GM19035 (cell line): ENCODE measurements at regions not wholly inside any gene's neighbourhood (a gene's known extent, or its start where the extent isn't known, plus 50 kb on each side); places are given as distances from the start of the nearest gene placed in this dataset.

Experiments used
- ATAC-seq: cut with Tn5 transposase; IDR thresholded peaks from one replicate; pipeline ENCODE4 v1.9.1; 2021; ENCODE audit not compliant: unreplicated experiment

GRCh38 chr6:19976411-19977129 is 139.4 kb downstream of the ID4 start:
- ATAC-seq: no peak

GRCh38 chr6:19979059-19979458 is 141.9 kb downstream of the ID4 start:
- ATAC-seq: no peak

- no peak for ATAC-seq
These were observed 142.8 kb downstream of the ID4 start for GRCh38 chr6:19979986-19980385.

- no peak for ATAC-seq
These were observed 146.2 kb downstream of the ID4 start for GRCh38 chr6:19983374-19983773.

GRCh38 chr6:19986691-19987438 is 149.7 kb downstream of the ID4 start:
- no peak for ATAC-seq

GRCh38 chr6:19988555-19988954 is 151.4 kb downstream of the ID4 start:
- ATAC-seq: no peak

GRCh38 chr6:19991176-19991575 is 154.0 kb downstream of the ID4 start:
- no peak for ATAC-seq

GRCh38 chr6:19994909-19995308 is 157.7 kb downstream of the ID4 start:
- ATAC-seq: no peak

- no peak for ATAC-seq
These were observed 158.5 kb downstream of the ID4 start for GRCh38 chr6:19995575-19996257.

- no peak for ATAC-seq
These were observed 159.9 kb downstream of the ID4 start for GRCh38 chr6:19997104-19997503.

GRCh38 chr6:19998541-19998940 is 161.4 kb downstream of the ID4 start:
- ATAC-seq: no peak

- no peak for ATAC-seq
These were observed 162.4 kb downstream of the ID4 start for GRCh38 chr6:19999319-20000191.

GRCh38 chr6:20001286-20001685 is 164.1 kb downstream of the ID4 start:
- ATAC-seq: no peak

GRCh38 chr6:20006037-20006436 is 168.9 kb downstream of the ID4 start:
- no peak for ATAC-seq

- ATAC-seq: no peak
These were observed 171.0 kb downstream of the ID4 start for GRCh38 chr6:20008131-20008530.

GRCh38 chr6:20013066-20013861 is 176.1 kb downstream of the ID4 start:
- no peak for ATAC-seq

- ATAC-seq: no peak
These were observed 177.3 kb downstream of the ID4 start for GRCh38 chr6:20014508-20014907.

- ATAC-seq: no peak
These were observed 183.4 kb downstream of the ID4 start for GRCh38 chr6:20020526-20020925.

- ATAC-seq: no peak
These were observed 184.6 kb downstream of the ID4 start for GRCh38 chr6:20021795-20022194.
